NCI-H2196 (cell line): ENCODE measurements at regions not wholly inside any gene's neighbourhood (a gene's known extent, or its start where the extent isn't known, plus 50 kb on each side); places are given as distances from the start of the nearest gene placed in this dataset.

Experiments
- DNase-seq: peaks from one replicate; lab custom pipeline; 2025; ENCODE audit not compliant: unreplicated experiment; lab: John Stamatoyannopoulos, UW

- DNase-seq: no peak
Observed at GRCh38 chr7:17477182-17477581, 178.7 kb downstream of the AHR start.

GRCh38 chr7:17481118-17481517 is 182.7 kb downstream of the AHR start:
- DNase-seq: no peak

- no peak for DNase-seq
Observed at GRCh38 chr7:17485368-17485767, 186.9 kb downstream of the AHR start.

GRCh38 chr7:17485904-17486303 is 187.5 kb downstream of the AHR start:
- no peak for DNase-seq

GRCh38 chr7:17486835-17487234 is 188.4 kb downstream of the AHR start:
- no peak for DNase-seq

DNA sequence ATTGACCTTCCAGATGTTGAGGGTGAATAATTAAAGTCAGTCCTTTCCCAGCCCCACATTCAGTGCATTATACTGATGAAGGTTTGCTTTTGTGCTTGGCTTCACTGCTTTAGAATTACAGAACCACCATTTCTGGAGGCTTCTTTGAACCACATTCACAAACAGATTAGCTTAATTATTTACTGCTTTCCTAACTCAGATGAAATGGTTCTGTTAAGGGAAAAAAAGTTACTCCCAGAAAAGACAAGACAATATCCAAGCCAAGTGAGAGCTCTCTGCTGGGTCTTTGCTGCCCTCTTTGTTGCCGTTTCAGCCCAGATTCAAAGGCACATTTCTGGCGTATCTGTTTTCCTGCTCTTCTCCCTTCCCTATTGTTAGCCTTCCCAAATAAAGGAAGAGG is 188.9 kb downstream of the AHR start:
- DNase-seq: no peak

GRCh38 chr7:17488829-17489228 is 190.4 kb downstream of the AHR start:
- no peak for DNase-seq

- DNase-seq: no peak
Observed at GRCh38 chr7:17489961-17490360, 191.5 kb downstream of the AHR start.

- DNase-seq: no peak
Observed at GRCh38 chr7:17490825-17491224, 192.4 kb downstream of the AHR start.

DNA sequence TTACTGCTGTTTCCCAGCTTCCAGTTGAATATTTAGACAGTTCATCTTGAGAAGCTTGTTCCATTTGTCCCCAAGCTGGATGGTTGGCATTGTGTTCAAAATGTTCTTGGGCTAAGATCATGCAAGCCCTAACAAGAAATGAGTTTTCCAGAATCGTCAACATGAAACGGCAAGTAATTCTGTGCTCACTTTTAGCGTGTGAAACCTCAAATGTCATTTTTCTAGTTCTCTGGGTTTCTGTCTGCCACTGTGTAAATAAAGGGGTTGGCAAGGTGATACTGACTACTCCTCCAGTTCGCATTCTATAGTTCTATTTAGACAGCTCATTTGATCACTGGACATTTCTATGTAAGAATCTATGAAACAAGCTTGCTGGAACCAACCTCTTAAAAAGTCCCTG is 194.0 kb downstream of the AHR start:
- no peak for DNase-seq

DNA sequence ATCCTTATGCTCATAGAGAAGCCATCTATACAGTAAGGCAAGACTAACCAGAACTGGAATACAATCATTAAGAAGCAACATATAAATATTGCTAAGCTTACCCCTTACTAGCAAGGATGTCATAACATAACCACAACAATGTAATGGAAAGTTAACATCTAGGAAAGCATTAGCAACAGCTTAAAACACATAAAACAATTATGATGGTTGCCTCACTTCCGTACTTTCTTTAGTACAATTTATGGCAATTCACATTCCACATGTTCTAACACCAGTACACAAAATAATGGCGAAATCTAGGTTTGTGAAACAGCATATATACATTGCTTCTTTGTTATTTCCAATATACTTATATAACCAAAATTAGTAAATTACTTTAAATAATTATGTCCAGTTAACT is 195.0 kb downstream of the AHR start:
- DNase-seq: no peak

DNA sequence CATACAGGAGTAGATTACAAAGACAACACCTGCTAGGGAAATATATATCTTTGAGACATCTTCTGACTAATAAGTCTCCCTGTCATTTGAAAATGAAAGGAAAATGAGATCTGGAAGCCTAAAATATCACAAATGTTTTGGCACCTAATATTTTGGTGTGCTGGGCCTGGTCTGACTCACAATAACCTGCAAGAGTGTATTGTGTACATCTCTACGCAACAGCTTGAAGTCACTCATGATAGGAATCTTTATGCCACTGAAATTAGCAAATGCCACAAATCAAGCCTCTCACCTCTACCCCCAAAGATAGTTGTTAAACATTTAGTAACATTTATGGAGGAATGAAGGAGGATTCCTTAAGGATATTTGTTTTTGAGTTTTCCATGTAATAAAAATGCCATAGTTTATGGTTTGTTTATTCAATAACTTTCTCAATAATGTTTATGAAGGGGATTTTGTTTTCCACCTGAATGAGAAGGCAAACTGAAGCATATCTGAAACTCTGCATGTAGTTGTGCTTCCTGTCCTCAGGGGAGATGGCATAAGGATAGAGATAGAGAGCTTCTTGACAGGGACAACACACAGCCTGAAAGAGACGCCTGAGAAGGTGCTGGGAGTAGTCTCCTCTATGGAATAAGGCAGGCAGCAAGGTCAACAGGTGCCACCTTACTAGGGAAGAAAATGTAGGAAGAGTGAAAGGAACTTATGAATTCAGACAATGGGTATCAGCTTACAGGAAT is 197.4 kb downstream of the AHR start:
- no peak for DNase-seq

GRCh38 chr7:17497136-17497535 is 198.7 kb downstream of the AHR start:
- no peak for DNase-seq

DNA sequence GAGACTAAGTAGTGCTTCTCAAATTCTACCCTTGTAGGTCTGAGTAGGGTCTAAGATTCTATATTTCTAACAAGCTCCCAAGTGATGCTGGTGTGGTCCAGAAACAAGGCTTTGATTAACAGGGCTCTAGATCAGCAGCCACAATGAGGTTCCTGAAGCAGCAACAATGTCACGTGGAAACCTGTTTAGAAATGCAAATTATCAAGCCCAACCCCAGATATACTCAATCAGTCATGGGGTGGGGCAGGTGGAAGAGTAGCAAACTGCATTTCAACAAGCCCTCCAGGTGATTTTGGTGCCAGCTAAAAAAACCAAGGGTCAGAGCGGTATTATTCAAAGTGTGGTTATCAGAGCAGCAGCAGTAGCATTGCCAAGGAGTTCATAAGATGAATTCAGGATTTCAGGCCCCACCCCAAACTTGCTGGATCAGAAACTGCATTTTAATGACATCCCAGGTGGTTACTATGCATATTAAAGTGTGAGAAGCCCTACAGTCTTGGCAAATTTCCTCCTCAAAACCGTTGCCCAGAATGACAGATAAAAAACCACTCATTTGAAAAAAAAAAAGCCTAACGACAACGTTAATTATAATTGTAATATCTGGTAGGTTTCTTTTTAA is 199.2 kb downstream of the AHR start:
- no peak for DNase-seq

GRCh38 chr7:17498230-17498629 is 199.8 kb downstream of the AHR start:
- DNase-seq: no peak

GRCh38 chr7:17500736-17501135 is 202.3 kb downstream of the AHR start:
- no peak for DNase-seq

GRCh38 chr7:17501441-17502212 is 203.2 kb downstream of the AHR start:
- DNase-seq: no peak

DNA sequence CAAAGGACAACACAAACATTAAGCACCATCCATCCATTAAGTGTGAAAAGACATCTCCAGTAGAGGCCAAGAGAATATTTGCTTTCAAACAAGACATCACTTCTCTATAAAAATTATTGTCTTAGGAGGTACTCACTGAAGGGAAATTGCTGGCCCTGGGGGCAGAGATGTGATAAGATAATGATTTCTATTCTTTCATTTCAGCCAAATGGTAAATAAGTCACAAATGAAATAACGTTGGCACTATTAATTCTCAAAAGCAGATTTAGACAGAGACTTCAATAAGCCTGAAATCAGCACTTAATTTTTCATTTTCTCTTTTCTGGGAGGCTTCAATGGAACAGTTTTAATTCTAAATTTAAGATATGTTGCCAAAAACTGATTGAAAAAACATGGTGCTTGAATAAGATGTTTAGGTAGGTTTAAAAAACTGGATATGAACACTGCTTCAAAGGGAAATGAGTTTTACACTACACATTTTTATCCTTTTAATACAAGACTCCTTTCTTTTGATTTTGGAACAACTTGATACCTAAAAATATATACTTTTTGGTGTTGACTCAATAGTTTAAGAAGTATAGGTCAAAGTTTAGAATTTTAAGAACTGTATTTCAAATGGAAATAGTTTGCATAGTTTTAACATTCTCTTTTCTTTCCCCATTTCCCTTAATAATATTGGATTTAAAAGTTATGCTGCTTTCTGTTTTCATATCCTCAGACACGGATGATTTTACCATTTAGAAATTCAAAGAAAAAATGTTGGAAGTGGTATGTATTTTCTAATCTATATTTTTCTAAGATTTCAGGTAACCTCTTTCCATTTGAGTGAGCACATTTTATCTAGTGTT is 204.0 kb downstream of the AHR start:
- no peak for DNase-seq

DNA sequence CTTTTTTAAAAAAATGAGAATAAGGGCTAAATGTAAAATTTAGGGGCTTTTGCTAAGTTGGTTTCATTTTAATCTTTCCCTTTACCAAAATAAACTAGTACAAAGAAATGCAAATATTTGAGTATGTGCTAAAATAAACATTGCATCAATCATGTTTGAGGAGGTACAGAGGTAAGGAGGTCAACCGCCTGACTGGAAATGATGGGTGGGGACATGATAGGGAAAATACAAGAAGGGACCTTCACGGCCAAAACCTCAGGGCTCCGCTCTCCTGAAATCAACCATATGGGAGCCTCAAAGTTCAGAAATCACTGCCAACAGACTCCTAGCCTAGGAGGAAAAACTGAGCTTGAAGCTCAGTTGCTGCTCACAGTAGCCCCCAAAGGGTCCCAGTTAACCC is 207.6 kb downstream of the AHR start:
- no peak for DNase-seq

DNA sequence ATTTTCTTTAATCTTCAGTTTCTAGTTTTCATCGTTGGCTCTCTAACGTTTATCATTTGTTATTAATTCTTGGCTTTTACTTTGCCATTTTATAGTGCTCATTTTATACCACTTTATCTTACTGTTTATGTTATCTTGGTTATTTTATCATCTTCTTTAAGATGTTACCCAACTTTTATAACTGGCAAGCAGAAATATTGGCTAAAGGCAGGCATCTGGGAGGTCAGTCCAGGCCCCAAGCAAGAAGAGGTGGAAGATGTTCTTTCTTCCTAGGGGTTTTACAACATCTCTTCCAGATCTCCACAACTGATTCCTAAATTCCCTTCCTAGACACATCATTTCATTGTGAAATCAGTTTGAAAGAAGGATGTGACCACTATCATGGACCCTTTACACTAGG is 208.1 kb downstream of the AHR start:
- DNase-seq: no peak

DNA sequence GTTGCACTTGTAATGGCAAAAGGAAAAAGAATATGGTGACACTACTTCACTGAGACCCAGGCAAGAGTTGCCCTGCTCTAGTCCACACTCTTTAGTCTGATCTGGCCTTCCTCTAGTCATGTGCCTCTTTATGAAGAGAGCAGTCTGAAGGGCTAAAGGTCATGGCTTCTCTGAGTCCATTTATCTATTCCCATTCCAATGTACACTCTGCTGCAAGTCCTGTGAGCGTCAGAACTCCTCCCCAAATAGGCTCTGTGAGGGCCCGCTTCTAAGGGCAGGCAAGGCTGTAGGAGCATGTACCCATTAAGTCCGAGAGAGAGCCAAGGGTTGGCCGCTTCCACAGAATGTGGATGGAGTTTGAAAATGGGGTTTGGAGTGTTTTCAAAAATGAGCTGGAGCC is 209.3 kb downstream of the AHR start:
- no peak for DNase-seq
